Stimulated activated CD4-positive, alpha-beta T cell treated with anti-CD3 and anti-CD28 coated beads, Interleukin-2, amount 100 ng/mL, for 48 hours (primary cell): ENCODE measurements at regions not wholly inside any gene's neighbourhood (a gene's known extent, or its start where the extent isn't known, plus 50 kb on each side); places are given as distances from the start of the nearest gene placed in this dataset.
"Not testable (repeated sequence)": the region's sequence is repeated elsewhere in the genome, so short reads cannot be mapped to it uniquely, and the experiment has no call there.

Experiments used
- DNase-seq, 2 donors: peaks; one replicate each; pipeline ENCODE4 v3.0.0-alpha.2; 2020

- no peak for DNase-seq
Observed at GRCh38 chr4:29710519-29710918, 1009.6 kb upstream of the PCDH7 start.

- no peak for DNase-seq
Observed at GRCh38 chr4:29711226-29711625, 1008.9 kb upstream of the PCDH7 start.

- no peak for DNase-seq
Observed at GRCh38 chr4:29717287-29718057, 1002.7 kb upstream of the PCDH7 start.

- no peak for DNase-seq
Observed at GRCh38 chr4:29718136-29718535, 1002.0 kb upstream of the PCDH7 start.

- DNase-seq, result no peak
Observed at GRCh38 chr4:29722253-29722652, 997.9 kb upstream of the PCDH7 start.

- no peak for DNase-seq
Observed at GRCh38 chr4:29726938-29727337, 993.2 kb upstream of the PCDH7 start.

- no peak for DNase-seq
Observed at GRCh38 chr4:29734343-29735213, 985.6 kb upstream of the PCDH7 start.

GRCh38 chr4:29756966-29757365 lies 963.2 kb upstream of the PCDH7 start:
- DNase-seq, result no peak

GRCh38 chr4:29762151-29762550 lies 958.0 kb upstream of the PCDH7 start:
- DNase-seq, result no peak

- DNase-seq, result no peak
Observed at GRCh38 chr4:29770627-29771026, 949.5 kb upstream of the PCDH7 start.

GRCh38 chr4:29788123-29788522 lies 932.0 kb upstream of the PCDH7 start:
- DNase-seq, result not testable (repeated sequence)

- no peak for DNase-seq
Observed at GRCh38 chr4:29805245-29805644, 914.9 kb upstream of the PCDH7 start.

- no peak for DNase-seq
Observed at GRCh38 chr4:29805916-29806480, 914.2 kb upstream of the PCDH7 start.

- no peak for DNase-seq
Observed at GRCh38 chr4:29817961-29818360, 902.2 kb upstream of the PCDH7 start.

GRCh38 chr4:29829067-29829466 lies 891.1 kb upstream of the PCDH7 start:
- no peak for DNase-seq

GRCh38 chr4:29852537-29852936 lies 867.6 kb upstream of the PCDH7 start:
- no peak for DNase-seq

GRCh38 chr4:29853833-29854232 lies 866.3 kb upstream of the PCDH7 start:
- DNase-seq, result no peak

- no peak for DNase-seq
Observed at GRCh38 chr4:29861307-29861706, 858.9 kb upstream of the PCDH7 start.

GRCh38 chr4:29867412-29867811 lies 852.8 kb upstream of the PCDH7 start:
- DNase-seq, result no peak

- DNase-seq, result no peak
Observed at GRCh38 chr4:29900336-29900735, 819.8 kb upstream of the PCDH7 start.

GRCh38 chr4:29908276-29908675 lies 811.9 kb upstream of the PCDH7 start:
- DNase-seq, result no peak

GRCh38 chr4:29927895-29928294 lies 792.3 kb upstream of the PCDH7 start:
- DNase-seq, result no peak

- no peak for DNase-seq
Observed at GRCh38 chr4:29948451-29948850, 771.7 kb upstream of the PCDH7 start.

- no peak for DNase-seq
Observed at GRCh38 chr4:29948858-29949257, 771.3 kb upstream of the PCDH7 start.
